ENCODE measurements at regions not wholly inside any gene's neighbourhood (a gene's known extent, or its start where the extent isn't known, plus 50 kb on each side); places are given as distances from the start of the nearest gene placed in this dataset.

DNA sequence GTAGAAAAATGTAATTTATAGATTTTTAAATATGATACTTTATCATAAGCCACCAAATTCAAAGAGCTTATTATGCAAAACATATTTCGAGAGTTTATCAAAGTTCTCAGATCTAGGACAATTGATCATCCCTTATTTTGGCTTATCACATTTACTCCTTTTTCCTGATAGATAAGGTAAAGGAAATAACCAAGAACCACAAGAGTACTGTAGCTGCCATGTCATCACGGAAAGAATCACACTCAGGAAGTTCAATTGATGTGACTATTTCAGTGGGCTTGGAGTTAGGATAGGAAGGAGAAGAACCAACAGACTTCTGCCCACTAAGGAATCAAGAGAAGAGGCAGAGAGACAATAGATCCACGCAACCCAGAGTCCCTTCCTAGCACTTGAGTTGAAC lies 142.7 kb upstream of the TMCO5A start:
- intact Hi-C loops (cut with DNase I), result no loop called here
- Histone ChIP-seq H3K9me3 (no peaks in the 10 kb centered on the region), H3K9ac (ENCODE audit: low read depth in 2 of 2, low read length in 2 of 2) (no peak overlapping the region), H3K4me1 (no peaks in the 10 kb centered on the region), H3K27ac (no peak overlapping the region), H3K27me3 (no peaks in the 10 kb centered on the region), H3K36me3 (no peaks in the 10 kb centered on the region), H3K4me3 (no peak overlapping the region)
- DNase-seq, result no peak
- TF ChIP-seq, protein P1, sequence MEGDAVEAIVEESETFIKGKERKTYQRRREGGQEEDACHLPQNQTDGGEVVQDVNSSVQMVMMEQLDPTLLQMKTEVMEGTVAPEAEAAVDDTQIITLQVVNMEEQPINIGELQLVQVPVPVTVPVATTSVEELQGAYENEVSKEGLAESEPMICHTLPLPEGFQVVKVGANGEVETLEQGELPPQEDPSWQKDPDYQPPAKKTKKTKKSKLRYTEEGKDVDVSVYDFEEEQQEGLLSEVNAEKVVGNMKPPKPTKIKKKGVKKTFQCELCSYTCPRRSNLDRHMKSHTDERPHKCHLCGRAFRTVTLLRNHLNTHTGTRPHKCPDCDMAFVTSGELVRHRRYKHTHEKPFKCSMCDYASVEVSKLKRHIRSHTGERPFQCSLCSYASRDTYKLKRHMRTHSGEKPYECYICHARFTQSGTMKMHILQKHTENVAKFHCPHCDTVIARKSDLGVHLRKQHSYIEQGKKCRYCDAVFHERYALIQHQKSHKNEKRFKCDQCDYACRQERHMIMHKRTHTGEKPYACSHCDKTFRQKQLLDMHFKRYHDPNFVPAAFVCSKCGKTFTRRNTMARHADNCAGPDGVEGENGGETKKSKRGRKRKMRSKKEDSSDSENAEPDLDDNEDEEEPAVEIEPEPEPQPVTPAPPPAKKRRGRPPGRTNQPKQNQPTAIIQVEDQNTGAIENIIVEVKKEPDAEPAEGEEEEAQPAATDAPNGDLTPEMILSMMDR (IDR thresholded peaks at IDR 0.05), result no peak

DNA sequence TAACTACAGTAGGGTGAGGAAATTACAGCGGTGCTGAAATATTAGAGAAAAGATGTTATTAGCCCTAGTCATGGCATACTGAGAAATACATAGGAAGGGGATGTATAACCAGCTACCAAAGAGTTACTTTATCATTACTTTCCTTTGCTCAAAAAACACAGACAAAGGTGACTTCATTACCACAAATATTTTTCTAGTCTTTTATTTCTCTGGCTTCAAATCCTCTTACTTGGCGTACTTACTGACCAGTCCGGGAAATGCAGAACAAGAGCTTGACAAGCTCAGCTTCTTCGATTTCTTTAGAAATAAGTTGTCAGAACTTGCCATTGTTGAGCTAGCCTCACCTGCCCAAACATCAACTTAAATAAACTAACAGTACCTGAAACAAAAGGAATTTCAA lies 142.1 kb upstream of the TMCO5A start:
- Histone ChIP-seq H3K4me1 (no peaks in the 10 kb centered on the region), H3K4me3 (no peak overlapping the region), H3K27me3 (no peaks in the 10 kb centered on the region), H3K9ac (ENCODE audit: low read depth in 2 of 2, low read length in 2 of 2) (no peak overlapping the region), H3K9me3 (no peaks in the 10 kb centered on the region), H3K27ac (no peak overlapping the region), H3K36me3 (no peaks in the 10 kb centered on the region)
- no peak for DNase-seq
- intact Hi-C loops (cut with DNase I), result no loop called here
- TF ChIP-seq, protein P1 (IDR thresholded peaks at IDR 0.05), result no peak

DNA sequence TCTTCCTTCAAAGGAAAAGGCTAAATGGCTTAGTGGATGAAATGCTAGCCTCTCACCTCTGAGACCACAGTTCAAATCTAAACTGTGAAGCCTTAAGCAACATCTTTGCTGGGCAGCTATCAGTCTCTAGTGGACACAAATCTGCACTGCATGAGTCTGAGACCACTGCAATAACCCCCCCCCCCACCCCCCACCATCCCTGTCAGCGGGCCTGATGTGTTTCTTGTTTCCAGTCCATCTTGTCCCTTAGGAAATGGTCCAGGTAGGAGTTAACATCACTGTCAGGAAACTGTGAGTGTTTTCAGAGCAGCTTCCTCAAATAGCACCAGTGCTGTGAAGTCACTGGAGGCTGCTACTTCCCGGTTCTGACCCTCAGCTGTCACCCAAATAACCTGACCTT lies 140.6 kb upstream of the TMCO5A start:
- Histone ChIP-seq H3K9me3 (no peaks in the 10 kb centered on the region), H3K27me3 (no peaks in the 10 kb centered on the region), H3K4me1 (no peaks in the 10 kb centered on the region), H3K27ac (no peak overlapping the region), H3K9ac (ENCODE audit: low read depth in 2 of 2, low read length in 2 of 2) (no peak overlapping the region), H3K4me3 (no peak overlapping the region), H3K36me3 (no peaks in the 10 kb centered on the region)
- TF ChIP-seq, protein P1 (IDR thresholded peaks at IDR 0.05), result no peak
- no peak for DNase-seq
- intact Hi-C loops (cut with DNase I), result no loop called here

DNA sequence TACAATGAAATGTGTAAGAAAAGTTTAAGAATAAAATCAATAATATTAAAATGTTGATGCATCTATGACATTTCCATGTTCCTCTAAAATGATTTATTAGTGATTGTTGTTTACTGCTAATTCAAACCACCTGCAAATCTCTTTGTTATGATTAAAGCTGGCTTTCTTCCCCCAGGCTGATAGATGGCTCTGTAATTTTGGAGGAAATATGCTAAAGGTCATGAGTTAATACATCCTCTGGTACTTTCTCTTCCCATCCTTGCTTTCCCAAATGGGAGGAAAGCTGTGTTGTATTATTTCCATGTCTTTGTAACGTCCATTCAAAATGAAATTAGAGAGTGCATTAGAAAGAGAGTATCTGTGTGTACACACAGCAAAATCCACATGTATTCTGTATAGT lies 139.5 kb upstream of the TMCO5A start:
- Histone ChIP-seq H3K4me3 (no peak overlapping the region), H3K4me1 (no peaks in the 10 kb centered on the region), H3K27me3 (no peaks in the 10 kb centered on the region), H3K9ac (ENCODE audit: low read depth in 2 of 2, low read length in 2 of 2) (no peak overlapping the region), H3K27ac (no peak overlapping the region), H3K36me3 (no peaks in the 10 kb centered on the region), H3K9me3 (no peaks in the 10 kb centered on the region)
- TF ChIP-seq, protein P1 (IDR thresholded peaks at IDR 0.05), result no peak
- intact Hi-C loops (cut with DNase I), result no loop called here
- no peak for DNase-seq

DNA sequence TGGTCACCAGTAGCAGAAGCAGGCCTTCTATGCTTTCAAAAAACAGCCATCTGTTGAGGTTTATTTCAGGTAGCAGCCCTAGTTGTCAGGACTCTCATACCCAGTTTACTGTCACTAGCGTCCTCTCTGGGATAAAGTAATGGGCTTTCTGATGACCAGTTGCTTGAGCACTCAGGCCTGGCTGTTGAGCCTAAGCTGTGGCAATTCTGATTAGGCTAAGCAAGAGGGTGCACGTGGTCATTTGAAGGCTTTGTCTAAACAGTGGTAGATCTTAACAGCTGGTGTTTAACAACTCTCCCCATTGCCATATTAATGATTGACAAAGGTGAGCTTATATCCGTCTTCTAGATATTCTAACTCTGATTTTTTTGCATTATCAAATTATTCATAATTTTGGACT lies 132.9 kb upstream of the TMCO5A start:
- DNase-seq, result no peak
- no peak overlapping the region for H3K4me3 ChIP-seq
- H3K4me1 ChIP-seq, result no peaks in the 10 kb centered on the region
- TF ChIP-seq, protein P1 (IDR thresholded peaks at IDR 0.05), result no peak
- intact Hi-C loops (cut with DNase I), result no loop called here
- no peak overlapping the region for H3K9ac ChIP-seq (ENCODE audit: low read depth in 2 of 2, low read length in 2 of 2)
- H3K9me3 ChIP-seq, result no peaks in the 10 kb centered on the region
- no peak overlapping the region for H3K27ac ChIP-seq
- H3K36me3 ChIP-seq, result no peaks in the 10 kb centered on the region
- H3K27me3 ChIP-seq, result no peaks in the 10 kb centered on the region

DNA sequence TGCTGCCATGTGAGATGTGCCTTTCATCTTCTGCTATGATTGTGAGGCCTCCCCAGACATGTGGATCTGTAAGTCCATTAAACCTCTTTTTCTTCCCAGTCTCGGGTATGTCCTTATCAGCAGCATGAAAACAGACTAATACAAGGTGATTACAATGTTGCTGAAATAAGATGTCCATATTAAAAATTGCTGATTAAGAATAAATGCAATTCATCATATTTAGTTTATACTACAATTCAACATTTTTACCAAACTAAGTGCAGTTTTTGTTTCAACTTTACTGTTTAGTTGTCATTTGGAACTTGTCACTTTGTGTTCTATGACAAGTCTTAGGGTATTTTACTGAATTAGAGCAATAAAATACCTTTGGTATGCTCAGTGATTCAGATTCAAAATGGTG lies 127.6 kb upstream of the TMCO5A start:
- Histone ChIP-seq H3K9ac (ENCODE audit: low read depth in 2 of 2, low read length in 2 of 2) (no peak overlapping the region), H3K36me3 (no peaks in the 10 kb centered on the region), H3K4me1 (no peaks in the 10 kb centered on the region), H3K9me3 (no peaks in the 10 kb centered on the region), H3K27me3 (no peaks in the 10 kb centered on the region), H3K4me3 (no peak overlapping the region), H3K27ac (no peak overlapping the region)
- TF ChIP-seq, protein P1 (IDR thresholded peaks at IDR 0.05), result no peak
- intact Hi-C loops (cut with DNase I), result no loop called here
- no peak for DNase-seq
